Stimulated activated CD4-positive, alpha-beta T cell treated with anti-CD3 and anti-CD28 coated beads, TNF-alpha, amount 100 ng/mL, for 48 hours (primary cell): ENCODE measurements at regions not wholly inside any gene's neighbourhood (a gene's known extent, or its start where the extent isn't known, plus 50 kb on each side); places are given as distances from the start of the nearest gene placed in this dataset.
A peak's percentile ranks its signal among the peaks of the same experiment; 100 is the strongest.
"Not testable (repeated sequence)": the region's sequence is repeated elsewhere in the genome, so short reads cannot be mapped to it uniquely, and the experiment has no call there.

Source experiments
- DNase-seq, 3 donors: peaks; one replicate each; pipeline ENCODE4 v3.0.0-alpha.2; 2020; ENCODE audit warnings: low read depth in 3 of 3

- DNase-seq: no peak
Measured at GRCh38 chr9:2243666-2244555, 228.8 kb downstream of the SMARCA2 start.

DNA sequence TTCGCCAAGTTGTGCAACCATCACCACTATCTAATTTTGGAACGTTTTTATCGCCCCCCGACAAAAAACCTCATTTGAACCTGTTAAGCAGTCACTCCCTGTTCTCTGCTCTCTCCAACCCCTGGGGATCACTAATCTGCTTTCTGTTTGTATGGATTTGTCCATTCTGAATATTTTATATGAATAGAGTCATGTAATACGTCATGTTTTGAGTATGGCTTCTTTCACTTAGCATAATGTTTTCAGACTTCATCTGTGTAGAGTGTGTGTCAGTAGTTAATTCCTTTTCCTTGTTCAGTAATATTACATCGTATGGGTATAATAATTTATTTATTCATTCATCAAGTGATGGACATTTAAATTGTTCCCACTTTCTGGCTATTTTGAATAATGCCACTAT lies 232.2 kb downstream of the SMARCA2 start:
- no peak for DNase-seq

DNA sequence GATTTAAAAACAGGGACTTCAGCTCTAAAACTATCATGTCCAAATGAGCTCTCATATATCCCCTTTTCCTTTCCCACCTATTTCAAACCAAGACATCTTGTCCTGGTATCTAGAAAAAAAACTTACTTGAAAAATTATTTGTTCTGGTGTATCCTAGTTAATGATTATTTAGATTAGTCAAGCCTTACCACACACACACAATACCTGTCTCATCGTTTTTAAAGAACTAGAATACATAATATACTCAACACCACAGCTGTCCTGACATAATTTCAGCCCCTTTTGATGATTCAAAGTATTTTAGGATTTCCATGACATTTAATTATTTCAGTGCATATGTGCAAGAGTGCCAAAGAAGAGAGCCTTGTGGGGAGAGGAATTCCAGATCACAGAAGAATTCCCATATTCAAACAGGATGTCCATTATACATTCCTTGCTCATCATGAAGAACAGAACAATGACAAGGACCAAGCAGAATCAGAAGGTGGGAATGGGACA lies 233.7 kb downstream of the SMARCA2 start:
- DNase-seq: no peak

GRCh38 chr9:2253636-2254580 lies 238.8 kb downstream of the SMARCA2 start:
- DNase-seq: no peak

DNA sequence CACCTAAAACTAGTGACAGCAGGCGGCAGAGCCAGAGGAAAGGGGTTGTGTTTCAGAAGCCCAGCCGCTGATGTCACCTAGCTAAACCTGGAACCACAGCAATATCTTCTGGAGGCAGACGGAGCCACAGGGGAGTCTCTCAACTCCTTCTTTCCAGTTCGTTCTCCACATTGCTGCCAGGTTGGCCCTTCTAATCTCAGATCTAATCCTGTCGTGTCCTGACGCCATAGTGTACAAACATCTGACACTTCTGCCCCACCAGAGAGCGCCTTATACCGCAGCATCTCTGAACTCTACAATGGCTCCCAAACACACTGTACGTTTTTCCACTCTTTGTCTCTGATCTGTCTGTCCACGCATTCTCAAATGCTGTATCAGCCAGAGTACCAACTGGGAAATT lies 240.0 kb downstream of the SMARCA2 start:
- DNase-seq: no peak

DNA sequence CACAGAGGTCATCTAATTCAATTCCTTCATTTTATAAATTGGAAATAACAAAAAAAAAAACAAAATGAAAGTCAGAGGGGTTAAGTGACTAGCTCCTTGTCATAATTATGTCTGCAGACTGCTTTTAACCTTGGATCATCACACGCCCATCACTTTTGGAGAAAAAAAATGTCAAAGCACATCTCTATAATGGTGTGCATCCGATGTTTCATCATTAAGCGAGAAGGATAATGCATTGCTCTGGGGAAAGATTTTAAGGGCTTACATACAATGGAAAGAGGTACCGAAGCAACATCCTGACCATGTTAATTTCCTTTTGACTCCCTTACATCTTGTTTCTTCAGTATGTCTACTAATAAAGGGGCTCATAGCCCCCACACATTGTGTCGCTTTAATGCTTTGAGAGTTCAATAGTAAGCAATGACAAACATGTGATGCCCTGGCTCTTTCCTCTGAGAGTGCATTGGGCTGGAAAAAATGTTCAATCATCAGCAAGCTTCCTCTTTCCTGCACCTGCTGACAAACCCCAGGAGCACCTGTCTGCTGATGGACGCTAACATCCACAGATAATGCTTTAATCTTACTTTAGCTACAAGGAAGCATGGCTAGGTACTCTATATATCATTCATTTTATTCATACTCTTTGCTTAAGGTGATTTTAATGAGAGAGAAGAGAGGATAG lies 242.2 kb downstream of the SMARCA2 start:
- DNase-seq: no peak

DNA sequence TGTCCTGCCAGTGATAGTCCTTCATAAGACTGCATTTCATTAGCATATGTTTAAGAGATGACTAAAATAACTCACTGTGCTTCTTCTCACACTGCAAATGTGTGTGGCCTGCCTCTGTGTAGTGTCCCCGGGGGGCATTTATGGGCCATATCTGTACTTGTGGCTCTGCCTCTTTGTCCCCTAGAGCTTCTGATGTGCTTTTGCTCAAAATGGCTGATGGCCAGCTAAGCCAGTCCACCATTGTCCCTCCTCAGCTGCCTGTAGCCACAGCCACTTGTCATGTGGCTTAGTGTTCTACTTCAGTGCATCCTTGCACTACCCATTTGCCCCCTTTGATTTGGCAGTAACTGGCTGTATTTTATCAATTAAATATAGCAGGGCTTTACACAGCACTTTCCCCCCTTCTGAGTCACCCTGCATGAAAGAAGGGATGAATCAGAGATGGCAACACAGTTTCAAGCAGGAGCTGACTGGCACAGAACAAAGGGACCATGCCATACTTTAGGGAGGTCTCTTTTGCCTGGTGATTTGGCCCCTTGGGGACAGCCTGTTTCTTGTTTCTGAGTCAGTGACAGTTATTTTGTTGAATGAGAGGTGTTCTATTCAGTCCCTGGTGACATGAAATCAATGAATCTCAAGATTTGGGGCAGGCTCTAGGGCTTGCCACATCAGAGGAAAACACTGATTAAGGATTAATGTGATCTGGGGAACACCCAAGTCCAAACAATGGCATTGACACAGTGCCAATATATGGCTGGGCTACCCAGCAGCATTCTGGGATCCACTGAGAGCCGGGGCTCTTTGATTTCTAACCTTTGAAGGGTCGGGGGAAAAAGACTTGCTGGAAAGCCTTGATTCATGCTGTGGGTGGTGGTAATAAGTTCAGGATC lies 245.5 kb downstream of the SMARCA2 start:
- DNase-seq: no peak

GRCh38 chr9:2261421-2262103 lies 246.4 kb downstream of the SMARCA2 start:
- DNase-seq: no peak

GRCh38 chr9:2262386-2263071 lies 247.4 kb downstream of the SMARCA2 start:
- DNase-seq: no peak

- DNase-seq: no peak
Measured at GRCh38 chr9:2263111-2263510, 248.0 kb downstream of the SMARCA2 start.

GRCh38 chr9:2263665-2264064 lies 248.5 kb downstream of the SMARCA2 start:
- DNase-seq: no peak

DNA sequence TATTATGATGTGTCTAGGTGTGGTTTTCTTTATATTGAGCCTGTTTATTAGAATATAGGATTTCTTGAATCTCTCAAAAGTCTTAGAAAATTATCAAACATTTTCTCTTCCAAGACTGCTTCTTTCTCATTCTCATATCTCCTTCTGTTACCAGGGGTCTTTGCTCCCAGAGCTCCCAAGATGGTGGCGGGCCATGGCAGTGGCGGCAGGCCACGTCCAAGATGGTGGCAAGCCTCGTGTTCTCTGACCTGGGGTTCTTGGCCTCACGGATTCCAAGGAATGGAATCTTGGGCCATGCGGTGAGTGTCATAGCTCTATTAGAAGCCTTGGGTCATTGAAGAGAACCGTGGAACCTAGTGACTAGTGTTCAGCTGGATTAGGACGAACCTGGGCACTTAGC lies 248.9 kb downstream of the SMARCA2 start:
- no peak for DNase-seq

DNA sequence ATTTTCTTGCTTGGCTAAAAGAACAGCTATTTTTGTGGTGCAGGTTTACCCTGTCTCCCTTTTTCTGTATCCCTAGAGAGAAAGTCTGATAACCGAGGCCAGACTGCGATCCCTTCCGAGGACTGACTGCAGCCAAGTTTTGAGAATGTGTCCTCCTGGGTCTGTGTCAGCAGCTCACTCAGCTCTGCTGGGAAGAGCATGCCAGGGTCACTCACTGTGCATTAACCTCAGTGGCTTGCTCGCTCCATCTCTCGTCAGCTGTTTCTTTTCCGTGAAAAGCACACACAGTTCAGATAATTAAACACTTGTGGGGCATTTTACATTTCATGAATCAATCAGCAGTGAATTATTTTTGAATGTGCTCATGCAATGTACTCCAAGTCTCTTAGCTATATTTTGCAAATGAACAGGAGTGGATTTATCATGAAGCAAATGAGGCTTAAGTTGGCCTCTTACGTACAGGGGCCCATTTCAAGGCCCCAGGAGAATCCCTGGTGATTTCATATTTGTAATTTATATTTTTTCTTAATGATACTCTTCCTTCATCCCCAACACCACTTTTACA lies 252.1 kb downstream of the SMARCA2 start:
- no peak for DNase-seq

DNA sequence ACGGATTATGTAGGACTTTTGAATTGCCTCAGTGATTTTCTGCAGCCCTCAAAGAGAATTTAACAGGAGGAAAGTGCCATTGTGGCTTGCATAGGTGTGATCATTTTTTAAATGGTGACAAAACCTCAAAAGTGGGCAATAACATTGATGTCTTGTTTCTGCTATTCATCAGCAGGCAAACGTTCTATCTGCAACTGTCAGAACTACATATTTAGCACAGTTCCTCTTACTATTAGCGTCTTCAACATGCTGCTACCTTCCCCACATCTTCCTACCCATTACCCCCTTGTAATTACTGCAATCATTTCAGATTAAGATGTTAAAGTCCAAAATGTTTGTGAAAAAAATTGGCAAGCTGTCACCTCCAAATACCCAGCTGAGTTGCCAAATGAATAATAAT lies 254.6 kb downstream of the SMARCA2 start:
- no peak for DNase-seq

GRCh38 chr9:2270565-2270964 lies 255.4 kb downstream of the SMARCA2 start:
- no peak for DNase-seq

GRCh38 chr9:2271426-2271825 lies 256.3 kb downstream of the SMARCA2 start:
- DNase-seq: peak in 2 of 3 donors; percentile 1 to 7

DNA sequence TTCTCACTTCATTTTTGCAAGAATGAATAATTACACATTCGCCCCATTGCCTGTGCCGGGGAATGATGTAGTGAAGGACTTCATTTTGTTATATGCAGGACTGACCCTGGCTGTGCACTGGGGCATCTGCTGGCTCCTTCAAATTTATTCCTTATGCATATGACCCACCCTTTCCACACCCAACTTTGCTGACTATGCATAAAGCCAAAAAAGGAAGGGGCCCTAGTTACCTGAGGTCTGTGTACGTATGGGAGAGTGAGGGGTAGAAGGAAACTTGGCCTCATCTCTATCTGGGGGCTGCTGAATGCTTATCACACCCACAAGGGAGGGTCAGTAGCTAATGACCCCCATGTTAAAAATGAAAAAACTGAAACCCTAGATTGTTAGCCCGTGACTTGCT lies 259.6 kb downstream of the SMARCA2 start:
- DNase-seq: no peak

DNA sequence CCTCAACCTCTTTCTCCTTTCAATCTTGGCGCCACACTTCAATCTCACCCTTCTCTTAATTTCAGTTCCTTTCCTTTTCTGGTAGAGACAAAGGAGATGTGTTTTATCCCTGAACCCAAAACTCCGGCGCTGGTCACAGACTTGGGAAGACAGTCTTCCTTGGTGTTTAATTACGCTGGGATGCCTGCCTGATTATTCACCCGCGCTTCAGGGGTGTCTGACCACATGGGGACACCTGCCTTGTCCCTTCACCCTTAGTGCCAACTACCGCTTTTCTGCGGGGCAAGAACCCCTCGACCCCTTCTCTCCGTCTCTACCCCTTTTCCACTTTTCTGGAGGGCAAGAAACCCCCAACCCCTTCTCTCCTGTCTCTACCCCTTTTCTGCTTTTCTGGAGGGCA lies 261.1 kb downstream of the SMARCA2 start:
- DNase-seq: no peak

- DNase-seq: not testable (repeated sequence)
Measured at GRCh38 chr9:2277133-2277532, 262.0 kb downstream of the SMARCA2 start.
